Left lung (tissue), 4 donors: ENCODE measurements at regions not wholly inside any gene's neighbourhood (a gene's known extent, or its start where the extent isn't known, plus 50 kb on each side); places are given as distances from the start of the nearest gene placed in this dataset.

Experiments used
- ATAC-seq: fragments of 200-7000 bp; cut with Tn5 transposase; one replicate; pipeline ENCODE4 v1.9.1; 2020; ENCODE audit warnings: moderate library complexity
- DNase-seq, 4 donors: peaks; one replicate each; pipeline ENCODE4 v3.0.0-alpha.2; 2013 to 2020
- H3K27ac ChIP-seq, 2 donors: fragments of 200-600 bp; sonication (generic) in 1 of 2; one replicate each; pipeline versions ENCODE4 v1.5.0 to v1.8.0; 2020 to 2021
- H3K27me3 ChIP-seq, 2 donors: fragments of 200-600 bp; sonication (generic) in 1 of 2; one replicate each; pipeline versions ENCODE4 v1.5.0 to v1.8.0; 2020 to 2021
- H3K36me3 ChIP-seq, 2 donors: fragments of 200-600 bp; sonication (generic) in 1 of 2; one replicate each; pipeline versions ENCODE4 v1.5.0 to v1.8.0; 2020 to 2021
- H3K4me1 ChIP-seq, 2 donors: fragments of 200-600 bp; one replicate each; pipeline ENCODE4 v1.8.0; 2021
- H3K4me3 ChIP-seq, 2 donors: fragments of 200-600 bp; sonication (generic) in 1 of 2; one replicate each; pipeline versions ENCODE4 v1.5.0 to v1.8.0; 2020 to 2021; ENCODE audit warnings: mild to moderate bottlenecking in 1 of 2
- H3K9me3 ChIP-seq, 2 donors: fragments of 200-600 bp; sonication (generic) in 1 of 2; one replicate each; pipeline versions ENCODE4 v1.5.0 to v1.8.0; 2020 to 2021
- CTCF ChIP-seq, 2 donors: fragments of 200-600 bp; sonication (generic) in 1 of 2; IDR thresholded peaks; one replicate each; pipeline versions ENCODE4 v1.5.0 to v1.8.0; 2021; ENCODE audit warnings: antibody characterized with exemption in 2 of 2
- intact Hi-C, 2 donors: fragments of 100-400 bp; cut with DNase I; formaldehyde crosslinking; loops; one replicate each; pipeline versions ENCODE4 v1.11.2 to v1.14.2; 2022
- donor health status: DM: no; HTN: yes; CAD: no.
- donor health status: DM: no; HTN: no; CAD: no.

GRCh38 chr12:41784957-41785356 lies 359.7 kb downstream of the GXYLT1 start:
- H3K36me3 ChIP-seq = no peaks in the 10 kb centered on the region
- no peaks in the 10 kb centered on the region for H3K4me1 ChIP-seq
- intact Hi-C loops = no loop called here
- H3K9me3 ChIP-seq = no peaks in the 10 kb centered on the region
- H3K27ac ChIP-seq = no peak overlapping the region
- no peak for ATAC-seq
- DNase-seq = no peak
- no peak overlapping the region for H3K4me3 ChIP-seq
- no peak for TF ChIP-seq CTCF (IDR thresholded peaks at IDR 0.05)
- H3K27me3 ChIP-seq = no peaks in the 10 kb centered on the region

- no peak overlapping the region for H3K27ac ChIP-seq
- TF ChIP-seq CTCF (IDR thresholded peaks at IDR 0.05) = no peak
- H3K9me3 ChIP-seq = no peaks in the 10 kb centered on the region
- no peak overlapping the region for H3K4me3 ChIP-seq
- intact Hi-C loops = no loop called here
- no peaks in the 10 kb centered on the region for H3K36me3 ChIP-seq
- ATAC-seq = no peak
- DNase-seq = no peak
- H3K4me1 ChIP-seq = no peaks in the 10 kb centered on the region
- no peaks in the 10 kb centered on the region for H3K27me3 ChIP-seq
Observed at GRCh38 chr12:41778934-41779333, 365.7 kb downstream of the GXYLT1 start.

GRCh38 chr12:41777064-41777790 lies 367.4 kb downstream of the GXYLT1 start:
- no peak for DNase-seq
- TF ChIP-seq CTCF (IDR thresholded peaks at IDR 0.05) = no peak
- no peaks in the 10 kb centered on the region for H3K4me1 ChIP-seq
- intact Hi-C loops = no loop called here
- no peaks in the 10 kb centered on the region for H3K27me3 ChIP-seq
- no peak overlapping the region for H3K4me3 ChIP-seq
- no peak overlapping the region for H3K27ac ChIP-seq
- ATAC-seq = no peak
- no peaks in the 10 kb centered on the region for H3K36me3 ChIP-seq
- no peaks in the 10 kb centered on the region for H3K9me3 ChIP-seq

- H3K27me3 ChIP-seq = no peaks in the 10 kb centered on the region
- H3K9me3 ChIP-seq = no peaks in the 10 kb centered on the region
- no peak overlapping the region for H3K27ac ChIP-seq
- TF ChIP-seq CTCF (IDR thresholded peaks at IDR 0.05) = no peak
- no peaks in the 10 kb centered on the region for H3K36me3 ChIP-seq
- DNase-seq (no peak), ATAC-seq (no peak)
- intact Hi-C loops = no loop called here
- no peak overlapping the region for H3K4me3 ChIP-seq
- H3K4me1 ChIP-seq = no peaks in the 10 kb centered on the region
Observed at GRCh38 chr12:41772478-41772877, 372.2 kb downstream of the GXYLT1 start.

- H3K27ac ChIP-seq = no peak overlapping the region
- H3K4me3 ChIP-seq = no peak overlapping the region
- no peaks in the 10 kb centered on the region for H3K9me3 ChIP-seq
- no peak for DNase-seq
- H3K27me3 ChIP-seq = no peaks in the 10 kb centered on the region
- H3K4me1 ChIP-seq = no peaks in the 10 kb centered on the region
- ATAC-seq = no peak
- no peaks in the 10 kb centered on the region for H3K36me3 ChIP-seq
- intact Hi-C loops = no loop called here
- no peak for TF ChIP-seq CTCF (IDR thresholded peaks at IDR 0.05)
Observed at GRCh38 chr12:41769810-41770209, 374.9 kb downstream of the GXYLT1 start.
